ENCODE measurements at regions not wholly inside any gene's neighbourhood (a gene's known extent, or its start where the extent isn't known, plus 50 kb on each side); places are given as distances from the start of the nearest gene placed in this dataset.

DNA sequence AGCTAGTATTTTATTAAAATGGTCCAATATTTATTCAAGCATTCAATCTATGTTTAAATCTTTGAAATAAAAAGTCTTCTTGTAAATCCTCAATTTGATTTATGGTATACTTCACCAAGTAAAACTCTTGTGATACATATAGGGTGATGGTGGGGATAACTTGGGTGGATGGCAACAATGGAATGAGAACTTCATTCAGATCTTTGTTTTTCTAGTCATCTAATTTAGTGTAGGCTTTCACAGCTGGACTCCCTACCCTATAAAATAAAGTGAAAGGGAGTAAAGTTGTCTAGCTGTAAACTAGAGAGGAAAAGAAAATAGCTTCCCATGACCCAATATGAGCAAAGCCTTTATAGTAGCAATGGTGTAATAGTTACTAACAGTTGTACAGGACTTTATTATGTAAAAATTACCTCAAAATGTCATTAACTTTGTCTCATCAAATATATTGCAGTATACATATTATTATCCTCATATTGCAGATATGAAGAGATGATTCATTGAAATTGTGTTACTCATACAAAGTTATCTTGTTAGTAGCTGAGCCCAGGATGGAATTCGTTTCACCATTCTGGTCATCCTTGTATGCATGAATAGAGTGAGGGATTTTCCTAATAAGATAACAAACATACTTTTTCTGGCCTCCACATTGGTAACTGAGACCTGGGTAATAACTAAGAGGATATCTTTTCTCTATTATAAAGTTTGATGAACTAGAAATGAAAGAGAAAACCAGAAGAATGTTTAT lies 1377.7 kb upstream of the ADGRL4 start:
- TF ChIP-seq POLR2A (IDR thresholded peaks at IDR 0.05) (no peak), POLR2AphosphoS5 (IDR thresholded peaks at IDR 0.05) (no peak)
- TF ChIP-seq, protein P1, sequence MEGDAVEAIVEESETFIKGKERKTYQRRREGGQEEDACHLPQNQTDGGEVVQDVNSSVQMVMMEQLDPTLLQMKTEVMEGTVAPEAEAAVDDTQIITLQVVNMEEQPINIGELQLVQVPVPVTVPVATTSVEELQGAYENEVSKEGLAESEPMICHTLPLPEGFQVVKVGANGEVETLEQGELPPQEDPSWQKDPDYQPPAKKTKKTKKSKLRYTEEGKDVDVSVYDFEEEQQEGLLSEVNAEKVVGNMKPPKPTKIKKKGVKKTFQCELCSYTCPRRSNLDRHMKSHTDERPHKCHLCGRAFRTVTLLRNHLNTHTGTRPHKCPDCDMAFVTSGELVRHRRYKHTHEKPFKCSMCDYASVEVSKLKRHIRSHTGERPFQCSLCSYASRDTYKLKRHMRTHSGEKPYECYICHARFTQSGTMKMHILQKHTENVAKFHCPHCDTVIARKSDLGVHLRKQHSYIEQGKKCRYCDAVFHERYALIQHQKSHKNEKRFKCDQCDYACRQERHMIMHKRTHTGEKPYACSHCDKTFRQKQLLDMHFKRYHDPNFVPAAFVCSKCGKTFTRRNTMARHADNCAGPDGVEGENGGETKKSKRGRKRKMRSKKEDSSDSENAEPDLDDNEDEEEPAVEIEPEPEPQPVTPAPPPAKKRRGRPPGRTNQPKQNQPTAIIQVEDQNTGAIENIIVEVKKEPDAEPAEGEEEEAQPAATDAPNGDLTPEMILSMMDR (IDR thresholded peaks at IDR 0.05): no peak

Data from prostate gland (tissue), 2 donors.